ENCODE measurements at regions not wholly inside any gene's neighbourhood (a gene's known extent, or its start where the extent isn't known, plus 50 kb on each side); places are given as distances from the start of the nearest gene placed in this dataset.
"Not testable (repeated sequence)": the region's sequence is repeated elsewhere in the genome, so short reads cannot be mapped to it uniquely, and the experiment has no call there.

GRCh38 chr16:16727048-16727447 lies 348.1 kb downstream of the NPIPA7 start:
- not testable (repeated sequence) for H3K27me3 ChIP-seq (ENCODE audit: control insufficient read depth, insufficient read depth, low read length); H3K9me3 ChIP-seq (ENCODE audit: control insufficient read depth, insufficient read depth, low read length); H3K9ac ChIP-seq (ENCODE audit: low read depth, low read length); H3K4me3 ChIP-seq (ENCODE audit: low read depth, low read length); H3K36me3 ChIP-seq (ENCODE audit: control insufficient read depth, insufficient read depth, low read length); H3K4me1 ChIP-seq (ENCODE audit: control insufficient read depth, insufficient read depth, low read length); H3K27ac ChIP-seq (ENCODE audit: low read depth, low read length)

- H3K27me3 ChIP-seq (ENCODE audit: control insufficient read depth, insufficient read depth, low read length); H3K4me1 ChIP-seq (ENCODE audit: control insufficient read depth, insufficient read depth, low read length); H3K9me3 ChIP-seq (ENCODE audit: control insufficient read depth, insufficient read depth, low read length); H3K36me3 ChIP-seq (ENCODE audit: control insufficient read depth, insufficient read depth, low read length); H3K9ac ChIP-seq (ENCODE audit: low read depth, low read length); H3K4me3 ChIP-seq (ENCODE audit: low read depth, low read length); H3K27ac ChIP-seq (ENCODE audit: low read depth, low read length): not testable (repeated sequence)
Measured at GRCh38 chr16:16742573-16742972, 363.6 kb downstream of the NPIPA7 start.

GRCh38 chr16:16754992-16755667 lies 376.2 kb downstream of the NPIPA7 start:
- not testable (repeated sequence) for H3K27ac ChIP-seq (ENCODE audit: low read depth, low read length); H3K4me3 ChIP-seq (ENCODE audit: low read depth, low read length); H3K9ac ChIP-seq (ENCODE audit: low read depth, low read length); H3K27me3 ChIP-seq (ENCODE audit: control insufficient read depth, insufficient read depth, low read length); H3K36me3 ChIP-seq (ENCODE audit: control insufficient read depth, insufficient read depth, low read length); H3K9me3 ChIP-seq (ENCODE audit: control insufficient read depth, insufficient read depth, low read length); H3K4me1 ChIP-seq (ENCODE audit: control insufficient read depth, insufficient read depth, low read length)

- no peak overlapping the region for H3K9ac ChIP-seq (ENCODE audit: low read depth, low read length)
- no peak overlapping the region for H3K27ac ChIP-seq (ENCODE audit: low read depth, low read length)
- no peaks in the 10 kb centered on the region for H3K4me1 ChIP-seq (ENCODE audit: control insufficient read depth, insufficient read depth, low read length)
- no peak overlapping the region for H3K4me3 ChIP-seq (ENCODE audit: low read depth, low read length)
- H3K27me3 ChIP-seq (ENCODE audit: control insufficient read depth, insufficient read depth, low read length), result no peaks in the 10 kb centered on the region
- no peaks in the 10 kb centered on the region; the same call in 1 of the 2 replicates for H3K9me3 ChIP-seq (ENCODE audit: control insufficient read depth, insufficient read depth, low read length)
- H3K36me3 ChIP-seq (ENCODE audit: control insufficient read depth, insufficient read depth, low read length), result no peaks in the 10 kb centered on the region
Measured at GRCh38 chr16:16763449-16763848, 384.5 kb downstream of the NPIPA7 start.

- not testable (repeated sequence) for H3K9me3 ChIP-seq (ENCODE audit: control insufficient read depth, insufficient read depth, low read length); H3K27ac ChIP-seq (ENCODE audit: low read depth, low read length); H3K36me3 ChIP-seq (ENCODE audit: control insufficient read depth, insufficient read depth, low read length); H3K4me1 ChIP-seq (ENCODE audit: control insufficient read depth, insufficient read depth, low read length); H3K4me3 ChIP-seq (ENCODE audit: low read depth, low read length); H3K9ac ChIP-seq (ENCODE audit: low read depth, low read length); H3K27me3 ChIP-seq (ENCODE audit: control insufficient read depth, insufficient read depth, low read length)
Measured at GRCh38 chr16:16770717-16771116, 391.8 kb downstream of the NPIPA7 start.

- Histone ChIP-seq H3K9me3 (ENCODE audit: control insufficient read depth, insufficient read depth, low read length) (no peaks in the 10 kb centered on the region), H3K4me1 (ENCODE audit: control insufficient read depth, insufficient read depth, low read length) (no peaks in the 10 kb centered on the region), H3K9ac (ENCODE audit: low read depth, low read length) (no peak overlapping the region), H3K27me3 (ENCODE audit: control insufficient read depth, insufficient read depth, low read length) (no peaks in the 10 kb centered on the region), H3K36me3 (ENCODE audit: control insufficient read depth, insufficient read depth, low read length) (no peaks in the 10 kb centered on the region), H3K27ac (ENCODE audit: low read depth, low read length) (no peak overlapping the region), H3K4me3 (ENCODE audit: low read depth, low read length) (no peak overlapping the region)
Measured at GRCh38 chr16:16774389-16774788, 395.4 kb downstream of the NPIPA7 start.

GRCh38 chr16:16778332-16778731 lies 399.4 kb downstream of the NPIPA7 start:
- H3K9me3 ChIP-seq (ENCODE audit: control insufficient read depth, insufficient read depth, low read length), result no peaks in the 10 kb centered on the region
- H3K27ac ChIP-seq (ENCODE audit: low read depth, low read length), result no peak overlapping the region
- H3K4me1 ChIP-seq (ENCODE audit: control insufficient read depth, insufficient read depth, low read length), result peaks cover 9% of the 10 kb centered on the region
- no peak overlapping the region for H3K9ac ChIP-seq (ENCODE audit: low read depth, low read length)
- no peak overlapping the region for H3K4me3 ChIP-seq (ENCODE audit: low read depth, low read length)
- no peaks in the 10 kb centered on the region for H3K27me3 ChIP-seq (ENCODE audit: control insufficient read depth, insufficient read depth, low read length)
- no peaks in the 10 kb centered on the region for H3K36me3 ChIP-seq (ENCODE audit: control insufficient read depth, insufficient read depth, low read length)

- no peaks in the 10 kb centered on the region for H3K36me3 ChIP-seq (ENCODE audit: control insufficient read depth, insufficient read depth, low read length)
- no peak overlapping the region for H3K4me3 ChIP-seq (ENCODE audit: low read depth, low read length)
- peaks cover 19% of the 10 kb centered on the region for H3K4me1 ChIP-seq (ENCODE audit: control insufficient read depth, insufficient read depth, low read length)
- peak overlapping the region; percentile 61 for H3K27ac ChIP-seq (ENCODE audit: low read depth, low read length)
- no peaks in the 10 kb centered on the region for H3K27me3 ChIP-seq (ENCODE audit: control insufficient read depth, insufficient read depth, low read length)
- H3K9me3 ChIP-seq (ENCODE audit: control insufficient read depth, insufficient read depth, low read length), result no peaks in the 10 kb centered on the region
- H3K9ac ChIP-seq (ENCODE audit: low read depth, low read length), result no peak overlapping the region
Measured at GRCh38 chr16:16780588-16780987, 401.6 kb downstream of the NPIPA7 start.

- Histone ChIP-seq H3K27me3 (ENCODE audit: control insufficient read depth, insufficient read depth, low read length) (no peaks in the 10 kb centered on the region), H3K9me3 (ENCODE audit: control insufficient read depth, insufficient read depth, low read length) (no peaks in the 10 kb centered on the region), H3K4me1 (ENCODE audit: control insufficient read depth, insufficient read depth, low read length) (peaks cover 19% of the 10 kb centered on the region), H3K4me3 (ENCODE audit: low read depth, low read length) (no peak overlapping the region), H3K9ac (ENCODE audit: low read depth, low read length) (no peak overlapping the region), H3K36me3 (ENCODE audit: control insufficient read depth, insufficient read depth, low read length) (no peaks in the 10 kb centered on the region), H3K27ac (ENCODE audit: low read depth, low read length) (no peak overlapping the region)
Measured at GRCh38 chr16:16782153-16782552, 403.2 kb downstream of the NPIPA7 start.

- H3K4me1 ChIP-seq (ENCODE audit: control insufficient read depth, insufficient read depth, low read length), result peaks cover 21% of the 10 kb centered on the region
Measured at GRCh38 chr16:16788004-16788403, 409.1 kb downstream of the NPIPA7 start.

GRCh38 chr16:16790597-16790996 lies 411.7 kb downstream of the NPIPA7 start:
- H3K4me3 ChIP-seq (ENCODE audit: low read depth, low read length), result no peak overlapping the region
- H3K36me3 ChIP-seq (ENCODE audit: control insufficient read depth, insufficient read depth, low read length), result no peaks in the 10 kb centered on the region
- H3K27ac ChIP-seq (ENCODE audit: low read depth, low read length), result no peak overlapping the region
- peaks cover 8% of the 10 kb centered on the region for H3K4me1 ChIP-seq (ENCODE audit: control insufficient read depth, insufficient read depth, low read length)
- H3K9me3 ChIP-seq (ENCODE audit: control insufficient read depth, insufficient read depth, low read length), result peaks cover 18% of the 10 kb centered on the region; the same call in 1 of the 2 replicates
- H3K9ac ChIP-seq (ENCODE audit: low read depth, low read length), result no peak overlapping the region
- H3K27me3 ChIP-seq (ENCODE audit: control insufficient read depth, insufficient read depth, low read length), result no peaks in the 10 kb centered on the region

More at GRCh38 chr16:16788004-16788403, 409.1 kb downstream of the NPIPA7 start:
- Histone ChIP-seq H3K4me3 (ENCODE audit: low read depth, low read length) (no peak overlapping the region), H3K27me3 (ENCODE audit: control insufficient read depth, insufficient read depth, low read length) (no peaks in the 10 kb centered on the region), H3K9ac (ENCODE audit: low read depth, low read length) (peak overlapping the region; percentile 56), H3K27ac (ENCODE audit: low read depth, low read length) (peak overlapping the region; percentile 40), H3K36me3 (ENCODE audit: control insufficient read depth, insufficient read depth, low read length) (no peaks in the 10 kb centered on the region), H3K9me3 (ENCODE audit: control insufficient read depth, insufficient read depth, low read length) (peaks cover 18% of the 10 kb centered on the region; the same call in 1 of the 2 replicates)
